ENCODE measurements at regions not wholly inside any gene's neighbourhood (a gene's known extent, or its start where the extent isn't known, plus 50 kb on each side); places are given as distances from the start of the nearest gene placed in this dataset.
"Not testable (repeated sequence)": the region's sequence is repeated elsewhere in the genome, so short reads cannot be mapped to it uniquely, and the experiment has no call there.

GRCh38 chrX:45696736-45697135 lies 496.1 kb upstream of the DIPK2B start:
- no peak for DNase-seq

GRCh38 chrX:45689971-45690370 lies 489.3 kb upstream of the DIPK2B start:
- no peak for DNase-seq

GRCh38 chrX:45683914-45684313 lies 483.2 kb upstream of the DIPK2B start:
- DNase-seq = no peak

- DNase-seq = no peak
Measured at GRCh38 chrX:45681891-45682290, 481.2 kb upstream of the DIPK2B start.

- DNase-seq = no peak
Measured at GRCh38 chrX:45669715-45670340, 469.2 kb upstream of the DIPK2B start.

GRCh38 chrX:45668686-45669443 lies 468.2 kb upstream of the DIPK2B start:
- DNase-seq = no peak

- DNase-seq = no peak
Measured at GRCh38 chrX:45667666-45668065, 467.0 kb upstream of the DIPK2B start.

- DNase-seq = no peak
Measured at GRCh38 chrX:45664727-45665290, 464.1 kb upstream of the DIPK2B start.

GRCh38 chrX:45660477-45660876 lies 459.8 kb upstream of the DIPK2B start:
- no peak for DNase-seq

GRCh38 chrX:45633419-45633818 lies 432.7 kb upstream of the DIPK2B start:
- DNase-seq = no peak

- no peak for DNase-seq
Measured at GRCh38 chrX:45632506-45632905, 431.8 kb upstream of the DIPK2B start.

GRCh38 chrX:45630078-45630477 lies 429.4 kb upstream of the DIPK2B start:
- DNase-seq = no peak

- no peak for DNase-seq
Measured at GRCh38 chrX:45628041-45628440, 427.4 kb upstream of the DIPK2B start.

- DNase-seq = no peak
Measured at GRCh38 chrX:45623266-45623665, 422.6 kb upstream of the DIPK2B start.

GRCh38 chrX:45622538-45622937 lies 421.9 kb upstream of the DIPK2B start:
- no peak for DNase-seq

- DNase-seq = no peak
Measured at GRCh38 chrX:45622042-45622423, 421.4 kb upstream of the DIPK2B start.

- no peak for DNase-seq
Measured at GRCh38 chrX:45621376-45622041, 420.8 kb upstream of the DIPK2B start.

GRCh38 chrX:45619290-45619689 lies 418.6 kb upstream of the DIPK2B start:
- DNase-seq = no peak

GRCh38 chrX:45615591-45615990 lies 414.9 kb upstream of the DIPK2B start:
- not testable (repeated sequence) for DNase-seq

GRCh38 chrX:45614853-45615252 lies 414.2 kb upstream of the DIPK2B start:
- no peak for DNase-seq

GRCh38 chrX:45602151-45602550 lies 401.5 kb upstream of the DIPK2B start:
- DNase-seq = no peak

GRCh38 chrX:45601052-45601451 lies 400.4 kb upstream of the DIPK2B start:
- no peak for DNase-seq
